GM23338 (cell line): ENCODE measurements at regions not wholly inside any gene's neighbourhood (a gene's known extent, or its start where the extent isn't known, plus 50 kb on each side); places are given as distances from the start of the nearest gene placed in this dataset.

ENCODE experiments used
- ATAC-seq: fragments of 200-7000 bp; cut with Tn5 transposase; 3 replicates; pipeline ENCODE4 v1.9.1; 2020
- DNase-seq: peaks from one replicate; pipeline ENCODE4 v3.0.0-alpha.2; 2015; ENCODE audit warnings: low spot score
- H2AFZ ChIP-seq: fragments of 200-600 bp; sonication (generic); 2 replicates; pipeline ENCODE4 v1.8.0; 2016; ENCODE audit warnings: antibody characterized with exemption, mild to moderate bottlenecking, moderate library complexity
- H3F3A ChIP-seq: fragments of 200-600 bp; sonication (generic); replicated peaks from 2 replicates; pipeline ENCODE4 v1.8.0; 2017; ENCODE audit warnings: antibody characterized with exemption, mixed run types, low read depth
- H3K27ac ChIP-seq: fragments of 200-600 bp; sonication (generic); 2 replicates; pipeline ENCODE4 v1.6.1; 2016; ENCODE audit warnings: low read depth
- H3K27me3 ChIP-seq: fragments of 200-600 bp; sonication (generic); 2 replicates; pipeline ENCODE4 v1.8.0; 2016; ENCODE audit warnings: mild to moderate bottlenecking, mixed run types, moderate library complexity; ENCODE audit not compliant: insufficient read depth
- H3K36me3 ChIP-seq: fragments of 200-600 bp; sonication (generic); 2 replicates; pipeline ENCODE4 v1.8.0; 2016; ENCODE audit warnings: mild to moderate bottlenecking; ENCODE audit not compliant: insufficient read depth
- H3K4me1 ChIP-seq: fragments of 200-600 bp; sonication (generic); 2 replicates; pipeline ENCODE4 v1.8.0; 2016; ENCODE audit warnings: mild to moderate bottlenecking, moderate library complexity; ENCODE audit not compliant: insufficient read depth
- H3K4me2 ChIP-seq: fragments of 200-600 bp; sonication (generic); 2 replicates; pipeline ENCODE4 v1.7.1; 2017; ENCODE audit warnings: mixed run types
- H3K4me3 ChIP-seq: fragments of 200-600 bp; sonication (generic); 2 replicates; pipeline ENCODE4 v1.6.1; 2016; ENCODE audit warnings: mixed run types
- H3K79me2 ChIP-seq: fragments of 200-600 bp; sonication (generic); replicated peaks from 2 replicates; pipeline ENCODE4 v1.8.0; 2017; ENCODE audit warnings: mild to moderate bottlenecking; ENCODE audit not compliant: insufficient read depth
- H3K9me2 ChIP-seq: fragments of 200-600 bp; sonication (generic); 2 replicates; pipeline ENCODE4 v1.8.0; 2017; ENCODE audit not compliant: insufficient read depth
- H4K20me1 ChIP-seq: fragments of 200-600 bp; sonication (generic); replicated peaks from 2 replicates; pipeline ENCODE4 v1.8.0; 2017; ENCODE audit warnings: mild to moderate bottlenecking; ENCODE audit not compliant: insufficient read depth
- H3K27ac Mint-ChIP-seq: 2 replicates; pipeline ENCODE4 v1.8.0; 2020; ENCODE audit warnings: inconsistent platforms, mild to moderate bottlenecking, moderate library complexity, mixed read lengths
- H3K27me3 Mint-ChIP-seq: 3 replicates; pipeline ENCODE4 v1.8.0; 2022; ENCODE audit warnings: low read depth, mild to moderate bottlenecking, moderate library complexity, mixed read lengths, inconsistent platforms; ENCODE audit not compliant: insufficient read depth, poor library complexity
- H3K36me3 Mint-ChIP-seq: 3 replicates; pipeline ENCODE4 v1.8.0; 2021; ENCODE audit warnings: low read depth, mild to moderate bottlenecking, inconsistent platforms, moderate library complexity, mixed read lengths
- H3K4me1 Mint-ChIP-seq: 3 replicates; pipeline ENCODE4 v1.8.0; 2020; ENCODE audit warnings: mild to moderate bottlenecking, inconsistent platforms, mixed read lengths
- H3K4me3 Mint-ChIP-seq: 3 replicates; pipeline ENCODE4 v1.8.0; 2021; ENCODE audit warnings: moderate library complexity, mild to moderate bottlenecking, inconsistent platforms, mixed read lengths
- H3K9me3 Mint-ChIP-seq: 3 replicates; pipeline ENCODE4 v1.8.0; 2020; ENCODE audit warnings: moderate library complexity, mild to moderate bottlenecking, inconsistent platforms, mixed read lengths
- CREB1 ChIP-seq: fragments of 250-450 bp; sonication (Bioruptor Pico); IDR thresholded peaks from 2 replicates; pipeline ENCODE4 v1.5.0; 2020; ENCODE audit warnings: low read depth, mild to moderate bottlenecking, moderate library complexity
- EZH2 ChIP-seq: fragments of 200-600 bp; sonication (generic); IDR thresholded peaks from one replicate; pipeline ENCODE4 v1.8.0; 2017; ENCODE audit warnings: antibody characterized with exemption, mild to moderate bottlenecking, low read depth; ENCODE audit not compliant: unreplicated experiment
- JUNB ChIP-seq: IDR thresholded peaks from one replicate; pipeline ENCODE4 v1.6.1; 2016; ENCODE audit warnings: antibody characterized with exemption; ENCODE audit not compliant: unreplicated experiment
- NANOG ChIP-seq: IDR thresholded peaks from 2 replicates; pipeline ENCODE4 v1.6.1; 2016; ENCODE audit warnings: antibody characterized with exemption, borderline replicate concordance
- POLR2AphosphoS5 ChIP-seq: IDR thresholded peaks from 2 replicates; pipeline ENCODE4 v1.6.1; 2016; ENCODE audit warnings: antibody characterized with exemption, low read depth
- STAT1 ChIP-seq: IDR thresholded peaks from one replicate; pipeline ENCODE4 v1.6.1; 2016; ENCODE audit warnings: antibody characterized with exemption; ENCODE audit not compliant: unreplicated experiment
- ZNF114 ChIP-seq: fragments of 250-450 bp; sonication (Bioruptor Pico); IDR thresholded peaks from 2 replicates; pipeline ENCODE4 v1.5.0; 2020; ENCODE audit warnings: mild to moderate bottlenecking, moderate library complexity
- ZNF331 ChIP-seq: fragments of 250-450 bp; sonication (Bioruptor Pico); IDR thresholded peaks from 2 replicates; pipeline ENCODE4 v1.5.0; 2020; ENCODE audit warnings: low read depth, mild to moderate bottlenecking, moderate library complexity
- TF ChIP-seq, protein P1 (sequence below): IDR thresholded peaks from 2 replicates; pipeline ENCODE4 v1.6.1; 2016; ENCODE audit warnings: antibody characterized with exemption
- TF ChIP-seq, protein P2 (sequence below), 2 experiments: fragments of 200-600 bp in 1 of 2; sonication (generic) in 1 of 2; conservative IDR thresholded peaks; 2 replicates each; pipeline versions ENCODE4 v1.5.1 to v1.6.1; 2016 to 2017; ENCODE audit warnings: antibody characterized with exemption in 2 of 2, low read depth in 2 of 2, mild to moderate bottlenecking in 2 of 2, moderate library complexity in 1 of 2
- TF ChIP-seq, protein P3 (sequence below): fragments of 250-450 bp; sonication (Bioruptor Pico); IDR thresholded peaks from 2 replicates; pipeline ENCODE4 v1.5.0; 2020; ENCODE audit warnings: mild to moderate bottlenecking, moderate library complexity

DNA sequence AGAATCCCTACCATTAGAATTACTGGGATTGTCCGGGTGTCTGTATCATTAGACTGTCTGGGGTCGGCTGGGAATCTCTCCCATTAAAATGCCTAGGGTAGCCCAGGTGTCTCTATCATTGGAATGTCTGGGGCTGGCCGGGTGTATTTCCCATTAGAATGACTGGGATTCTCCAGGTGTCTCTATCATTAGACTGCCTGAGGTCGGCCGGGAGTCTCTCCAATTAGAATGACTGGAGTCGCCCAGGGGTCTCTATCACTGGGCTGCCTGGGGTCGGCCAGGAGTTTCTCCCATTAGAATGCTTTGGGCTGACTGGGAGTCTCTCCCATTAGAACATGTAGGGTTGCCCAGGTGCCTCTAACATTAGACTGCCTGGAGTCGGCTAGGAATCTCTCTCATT is 1560.7 kb downstream of the UQCRFS1 start:
- H3K9me2 ChIP-seq, result no peaks in the 10 kb centered on the region
- H4K20me1 ChIP-seq, result no peaks in the 10 kb centered on the region
- Mint-ChIP-seq H3K27me3 (peaks cover 8% of the 10 kb centered on the region), H3K27ac (no peak overlapping the region), H3K4me1 (no peaks in the 10 kb centered on the region), H3K9me3 (peaks cover 100% of the 10 kb centered on the region), H3K4me3 (no peak overlapping the region), H3K36me3 (peaks cover 63% of the 10 kb centered on the region)
- H3K4me1 ChIP-seq, result no peaks in the 10 kb centered on the region
- no peaks in the 10 kb centered on the region for H3K36me3 ChIP-seq
- H3K79me2 ChIP-seq, result no peaks in the 10 kb centered on the region
- H3K4me2 ChIP-seq, result no peak overlapping the region
- no peak overlapping the region for H2AFZ ChIP-seq
- H3K27me3 ChIP-seq, result no peaks in the 10 kb centered on the region
- no peak overlapping the region for H3K27ac ChIP-seq
- no peak for DNase-seq
- TF ChIP-seq JUNB (no peak), EZH2 (no peak), CREB1 (no peak)
- no peaks in the 10 kb centered on the region for H3F3A ChIP-seq
- ATAC-seq, result no peak
- no peak overlapping the region for H3K4me3 ChIP-seq

DNA sequence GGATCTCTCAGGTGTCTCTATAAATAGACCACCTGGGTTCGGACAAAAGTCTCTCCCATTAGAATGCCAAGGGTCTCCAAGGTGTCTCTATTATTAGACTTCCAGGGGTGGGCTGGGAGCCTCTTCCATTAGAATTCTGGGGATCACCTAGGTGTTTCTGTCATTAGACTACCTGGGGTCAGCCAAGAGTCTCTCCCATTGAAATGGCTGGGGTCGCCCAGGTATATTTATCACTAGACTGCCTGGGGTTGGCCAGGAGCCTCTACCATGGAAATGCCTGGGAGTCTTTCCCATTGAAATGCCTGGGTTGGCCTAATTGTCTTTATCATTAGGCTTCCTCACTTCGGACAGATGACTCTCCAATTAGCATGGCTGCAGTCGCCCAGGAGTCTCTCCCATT is 1565.5 kb downstream of the UQCRFS1 start:
- no peak overlapping the region for H2AFZ ChIP-seq
- no peak for TF ChIP-seq CREB1
- no peak for TF ChIP-seq POLR2AphosphoS5
- no peak for TF ChIP-seq ZNF331
- TF ChIP-seq JUNB, result no peak
- no peak for TF ChIP-seq EZH2
- TF ChIP-seq, protein P1, sequence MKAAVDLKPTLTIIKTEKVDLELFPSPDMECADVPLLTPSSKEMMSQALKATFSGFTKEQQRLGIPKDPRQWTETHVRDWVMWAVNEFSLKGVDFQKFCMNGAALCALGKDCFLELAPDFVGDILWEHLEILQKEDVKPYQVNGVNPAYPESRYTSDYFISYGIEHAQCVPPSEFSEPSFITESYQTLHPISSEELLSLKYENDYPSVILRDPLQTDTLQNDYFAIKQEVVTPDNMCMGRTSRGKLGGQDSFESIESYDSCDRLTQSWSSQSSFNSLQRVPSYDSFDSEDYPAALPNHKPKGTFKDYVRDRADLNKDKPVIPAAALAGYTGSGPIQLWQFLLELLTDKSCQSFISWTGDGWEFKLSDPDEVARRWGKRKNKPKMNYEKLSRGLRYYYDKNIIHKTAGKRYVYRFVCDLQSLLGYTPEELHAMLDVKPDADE, result no peak
- TF ChIP-seq, protein P2, sequence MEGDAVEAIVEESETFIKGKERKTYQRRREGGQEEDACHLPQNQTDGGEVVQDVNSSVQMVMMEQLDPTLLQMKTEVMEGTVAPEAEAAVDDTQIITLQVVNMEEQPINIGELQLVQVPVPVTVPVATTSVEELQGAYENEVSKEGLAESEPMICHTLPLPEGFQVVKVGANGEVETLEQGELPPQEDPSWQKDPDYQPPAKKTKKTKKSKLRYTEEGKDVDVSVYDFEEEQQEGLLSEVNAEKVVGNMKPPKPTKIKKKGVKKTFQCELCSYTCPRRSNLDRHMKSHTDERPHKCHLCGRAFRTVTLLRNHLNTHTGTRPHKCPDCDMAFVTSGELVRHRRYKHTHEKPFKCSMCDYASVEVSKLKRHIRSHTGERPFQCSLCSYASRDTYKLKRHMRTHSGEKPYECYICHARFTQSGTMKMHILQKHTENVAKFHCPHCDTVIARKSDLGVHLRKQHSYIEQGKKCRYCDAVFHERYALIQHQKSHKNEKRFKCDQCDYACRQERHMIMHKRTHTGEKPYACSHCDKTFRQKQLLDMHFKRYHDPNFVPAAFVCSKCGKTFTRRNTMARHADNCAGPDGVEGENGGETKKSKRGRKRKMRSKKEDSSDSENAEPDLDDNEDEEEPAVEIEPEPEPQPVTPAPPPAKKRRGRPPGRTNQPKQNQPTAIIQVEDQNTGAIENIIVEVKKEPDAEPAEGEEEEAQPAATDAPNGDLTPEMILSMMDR (conservative IDR thresholded peaks at IDR 0.05; ENCODE audit: low read depth in 2 of 2), result no peak
- no peak for TF ChIP-seq STAT1
- TF ChIP-seq NANOG, result no peak
- TF ChIP-seq ZNF114, result no peak
- TF ChIP-seq, protein P3, sequence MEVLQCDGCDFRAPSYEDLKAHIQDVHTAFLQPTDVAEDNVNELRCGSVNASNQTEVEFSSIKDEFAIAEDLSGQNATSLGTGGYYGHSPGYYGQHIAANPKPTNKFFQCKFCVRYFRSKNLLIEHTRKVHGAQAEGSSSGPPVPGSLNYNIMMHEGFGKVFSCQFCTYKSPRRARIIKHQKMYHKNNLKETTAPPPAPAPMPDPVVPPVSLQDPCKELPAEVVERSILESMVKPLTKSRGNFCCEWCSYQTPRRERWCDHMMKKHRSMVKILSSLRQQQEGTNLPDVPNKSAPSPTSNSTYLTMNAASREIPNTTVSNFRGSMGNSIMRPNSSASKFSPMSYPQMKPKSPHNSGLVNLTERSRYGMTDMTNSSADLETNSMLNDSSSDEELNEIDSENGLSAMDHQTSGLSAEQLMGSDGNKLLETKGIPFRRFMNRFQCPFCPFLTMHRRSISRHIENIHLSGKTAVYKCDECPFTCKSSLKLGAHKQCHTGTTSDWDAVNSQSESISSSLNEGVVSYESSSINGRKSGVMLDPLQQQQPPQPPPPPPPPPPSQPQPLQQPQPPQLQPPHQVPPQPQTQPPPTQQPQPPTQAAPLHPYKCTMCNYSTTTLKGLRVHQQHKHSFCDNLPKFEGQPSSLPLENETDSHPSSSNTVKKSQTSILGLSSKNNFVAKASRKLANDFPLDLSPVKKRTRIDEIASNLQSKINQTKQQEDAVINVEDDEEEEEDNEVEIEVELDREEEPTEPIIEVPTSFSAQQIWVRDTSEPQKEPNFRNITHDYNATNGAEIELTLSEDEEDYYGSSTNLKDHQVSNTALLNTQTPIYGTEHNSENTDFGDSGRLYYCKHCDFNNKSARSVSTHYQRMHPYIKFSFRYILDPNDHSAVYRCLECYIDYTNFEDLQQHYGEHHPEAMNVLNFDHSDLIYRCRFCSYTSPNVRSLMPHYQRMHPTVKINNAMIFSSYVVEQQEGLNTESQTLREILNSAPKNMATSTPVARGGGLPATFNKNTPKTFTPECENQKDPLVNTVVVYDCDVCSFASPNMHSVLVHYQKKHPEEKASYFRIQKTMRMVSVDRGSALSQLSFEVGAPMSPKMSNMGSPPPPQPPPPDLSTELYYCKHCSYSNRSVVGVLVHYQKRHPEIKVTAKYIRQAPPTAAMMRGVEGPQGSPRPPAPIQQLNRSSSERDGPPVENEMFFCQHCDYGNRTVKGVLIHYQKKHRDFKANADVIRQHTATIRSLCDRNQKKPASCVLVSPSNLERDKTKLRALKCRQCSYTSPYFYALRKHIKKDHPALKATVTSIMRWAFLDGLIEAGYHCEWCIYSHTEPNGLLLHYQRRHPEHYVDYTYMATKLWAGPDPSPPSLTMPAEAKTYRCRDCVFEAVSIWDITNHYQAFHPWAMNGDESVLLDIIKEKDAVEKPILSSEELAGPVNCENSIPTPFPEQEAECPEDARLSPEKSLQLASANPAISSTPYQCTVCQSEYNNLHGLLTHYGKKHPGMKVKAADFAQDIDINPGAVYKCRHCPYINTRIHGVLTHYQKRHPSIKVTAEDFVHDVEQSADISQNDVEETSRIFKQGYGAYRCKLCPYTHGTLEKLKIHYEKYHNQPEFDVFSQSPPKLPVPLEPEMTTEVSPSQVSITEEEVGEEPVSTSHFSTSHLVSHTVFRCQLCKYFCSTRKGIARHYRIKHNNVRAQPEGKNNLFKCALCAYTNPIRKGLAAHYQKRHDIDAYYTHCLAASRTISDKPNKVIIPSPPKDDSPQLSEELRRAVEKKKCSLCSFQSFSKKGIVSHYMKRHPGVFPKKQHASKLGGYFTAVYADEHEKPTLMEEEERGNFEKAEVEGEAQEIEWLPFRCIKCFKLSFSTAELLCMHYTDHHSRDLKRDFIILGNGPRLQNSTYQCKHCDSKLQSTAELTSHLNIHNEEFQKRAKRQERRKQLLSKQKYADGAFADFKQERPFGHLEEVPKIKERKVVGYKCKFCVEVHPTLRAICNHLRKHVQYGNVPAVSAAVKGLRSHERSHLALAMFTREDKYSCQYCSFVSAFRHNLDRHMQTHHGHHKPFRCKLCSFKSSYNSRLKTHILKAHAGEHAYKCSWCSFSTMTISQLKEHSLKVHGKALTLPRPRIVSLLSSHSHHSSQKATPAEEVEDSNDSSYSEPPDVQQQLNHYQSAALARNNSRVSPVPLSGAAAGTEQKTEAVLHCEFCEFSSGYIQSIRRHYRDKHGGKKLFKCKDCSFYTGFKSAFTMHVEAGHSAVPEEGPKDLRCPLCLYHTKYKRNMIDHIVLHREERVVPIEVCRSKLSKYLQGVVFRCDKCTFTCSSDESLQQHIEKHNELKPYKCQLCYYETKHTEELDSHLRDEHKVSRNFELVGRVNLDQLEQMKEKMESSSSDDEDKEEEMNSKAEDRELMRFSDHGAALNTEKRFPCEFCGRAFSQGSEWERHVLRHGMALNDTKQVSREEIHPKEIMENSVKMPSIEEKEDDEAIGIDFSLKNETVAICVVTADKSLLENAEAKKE (CRISPR knock-in tag), result no peak

More for the DNA sequence above, 1565.5 kb downstream of the UQCRFS1 start:
- Histone ChIP-seq H3F3A (no peaks in the 10 kb centered on the region), H3K4me2 (no peak overlapping the region), H3K4me3 (no peak overlapping the region), H4K20me1 (no peaks in the 10 kb centered on the region), H3K4me1 (no peaks in the 10 kb centered on the region), H3K27me3 (no peaks in the 10 kb centered on the region), H3K36me3 (no peaks in the 10 kb centered on the region), H3K79me2 (no peaks in the 10 kb centered on the region), H3K9me2 (no peaks in the 10 kb centered on the region), H3K27ac (no peak overlapping the region)
- Mint-ChIP-seq H3K36me3 (peaks cover 33% of the 10 kb centered on the region), H3K4me3 (no peak overlapping the region), H3K4me1 (no peaks in the 10 kb centered on the region), H3K27ac (no peak overlapping the region), H3K9me3 (peaks cover 75% of the 10 kb centered on the region), H3K27me3 (peaks cover 3% of the 10 kb centered on the region)
- no peak for DNase-seq
- ATAC-seq, result no peak
